ENCODE measurements at regions not wholly inside any gene's neighbourhood (a gene's known extent, or its start where the extent isn't known, plus 50 kb on each side); places are given as distances from the start of the nearest gene placed in this dataset.

GRCh38 chr2:144322379-144322778 is 197.5 kb downstream of the ZEB2 start:
- intact Hi-C loops (cut with DNase I, micrococcal nuclease) = loop anchor here (5.0 to 10.0 kb wide), 3 partner anchors 55 to 1058 kb away; no protein-coding TSS in a partner anchor
- Mint-ChIP-seq H3K4me3 (no peak overlapping the region), H3K36me3 (ENCODE audit: low read depth) (peaks cover 20% of the 10 kb centered on the region), H3K9me3 (ENCODE audit: low read depth) (peaks cover 1% of the 10 kb centered on the region), H3K27ac (peak overlapping the region; percentile 73), H3K27me3 (no peaks in the 10 kb centered on the region), H3K4me1 (peaks cover 61% of the 10 kb centered on the region)
- ATAC-seq (no peak), DNase-seq (no peak)
- ChIA-PET CTCF (interaction anchor here (0.9 kb wide), 1 partner anchor 160 kb away, joined by 3 read pairs; no protein-coding TSS in a partner anchor), POLR2A (no interaction called here)

- Mint-ChIP-seq H3K4me3 (peak overlapping the region; percentile 13), H3K4me1 (peaks cover 47% of the 10 kb centered on the region), H3K9me3 (ENCODE audit: low read depth) (peaks cover 1% of the 10 kb centered on the region), H3K36me3 (ENCODE audit: low read depth) (peaks cover 14% of the 10 kb centered on the region), H3K27ac (peak overlapping the region; percentile 71), H3K27me3 (no peaks in the 10 kb centered on the region)
- CTCF ChIA-PET = interaction anchor here (1.0 to 1.1 kb wide), 2 partner anchors 10 to 24 kb away, joined by 3 to 4 read pairs; no protein-coding TSS in a partner anchor
- ATAC-seq = peak; percentile 49
- intact Hi-C loops (cut with DNase I, micrococcal nuclease) = loop anchor here (5.0 to 10.0 kb wide), 3 partner anchors 53 to 1056 kb away; no protein-coding TSS in a partner anchor
- POLR2A ChIA-PET = interaction anchor here (0.6 kb wide), 1 partner anchor 70 kb away, joined by 3 read pairs; no protein-coding TSS in a partner anchor
- peak; percentile 70 for DNase-seq
Measured at GRCh38 chr2:144320491-144320890, 199.4 kb downstream of the ZEB2 start.

- CTCF ChIA-PET = no interaction called here
Measured at GRCh38 chr2:144317071-144317738, 202.7 kb downstream of the ZEB2 start.

GRCh38 chr2:144310889-144311608 is 208.9 kb downstream of the ZEB2 start:
- Mint-ChIP-seq H3K4me3 (no peak overlapping the region), H3K9me3 (ENCODE audit: low read depth) (peaks cover 22% of the 10 kb centered on the region), H3K36me3 (ENCODE audit: low read depth) (peaks cover 32% of the 10 kb centered on the region), H3K4me1 (peaks cover 21% of the 10 kb centered on the region), H3K27ac (no peak overlapping the region), H3K27me3 (no peaks in the 10 kb centered on the region)
- DNase-seq = no peak
- ChIA-PET CTCF (interaction anchor here (0.6 to 1.9 kb wide), 2 partner anchors 9 to 1386 kb away, joined by 3 to 4 read pairs; no protein-coding TSS in a partner anchor), POLR2A (no interaction called here)
- intact Hi-C loops (cut with DNase I, micrococcal nuclease) = no loop called here
- ATAC-seq = peak; percentile 71

More at GRCh38 chr2:144317071-144317738, 202.7 kb downstream of the ZEB2 start:
- Mint-ChIP-seq H3K36me3 (ENCODE audit: low read depth) (peaks cover 24% of the 10 kb centered on the region), H3K4me3 (no peak overlapping the region), H3K9me3 (ENCODE audit: low read depth) (peaks cover 15% of the 10 kb centered on the region), H3K4me1 (peaks cover 17% of the 10 kb centered on the region), H3K27me3 (no peaks in the 10 kb centered on the region), H3K27ac (no peak overlapping the region)
- DNase-seq (no peak), ATAC-seq (no peak)
- POLR2A ChIA-PET = no interaction called here
- intact Hi-C loops (cut with DNase I, micrococcal nuclease) = no loop called here

- ATAC-seq = peak; percentile 61
- H3K4me3 Mint-ChIP-seq = no peak overlapping the region
- POLR2A ChIA-PET = no interaction called here
- H3K4me1 Mint-ChIP-seq = peaks cover 21% of the 10 kb centered on the region
- H3K9me3 Mint-ChIP-seq (ENCODE audit: low read depth) = peaks cover 24% of the 10 kb centered on the region
- peaks cover 30% of the 10 kb centered on the region for H3K36me3 Mint-ChIP-seq (ENCODE audit: low read depth)
- DNase-seq = no peak
- intact Hi-C loops (cut with DNase I, micrococcal nuclease) = no loop called here
- H3K27me3 Mint-ChIP-seq = no peaks in the 10 kb centered on the region
- CTCF ChIA-PET = interaction anchor here (0.6 to 1.9 kb wide), 2 partner anchors 9 to 1386 kb away, joined by 3 to 4 read pairs; no protein-coding TSS in a partner anchor
- no peak overlapping the region for H3K27ac Mint-ChIP-seq
Measured at GRCh38 chr2:144310484-144310883, 209.4 kb downstream of the ZEB2 start.

GRCh38 chr2:144307711-144308110 is 212.2 kb downstream of the ZEB2 start:
- H3K9me3 Mint-ChIP-seq (ENCODE audit: low read depth) = peaks cover 14% of the 10 kb centered on the region
- DNase-seq (no peak), ATAC-seq (no peak)
- no peaks in the 10 kb centered on the region for H3K27me3 Mint-ChIP-seq
- intact Hi-C loops (cut with DNase I, micrococcal nuclease) = no loop called here
- peaks cover 19% of the 10 kb centered on the region for H3K36me3 Mint-ChIP-seq (ENCODE audit: low read depth)
- no peak overlapping the region for H3K27ac Mint-ChIP-seq
- ChIA-PET POLR2A (no interaction called here), CTCF (no interaction called here)
- H3K4me3 Mint-ChIP-seq = no peak overlapping the region
- H3K4me1 Mint-ChIP-seq = peaks cover 28% of the 10 kb centered on the region

GRCh38 chr2:144304202-144304601 is 215.7 kb downstream of the ZEB2 start:
- ChIA-PET POLR2A (no interaction called here), CTCF (no interaction called here)
- intact Hi-C loops (cut with DNase I, micrococcal nuclease) = no loop called here
- no peak overlapping the region for H3K27ac Mint-ChIP-seq
- H3K9me3 Mint-ChIP-seq (ENCODE audit: low read depth) = peaks cover 2% of the 10 kb centered on the region
- DNase-seq (no peak), ATAC-seq (peak; percentile 57)
- H3K4me3 Mint-ChIP-seq = no peak overlapping the region
- H3K36me3 Mint-ChIP-seq (ENCODE audit: low read depth) = peaks cover 4% of the 10 kb centered on the region
- peaks cover 11% of the 10 kb centered on the region for H3K4me1 Mint-ChIP-seq
- H3K27me3 Mint-ChIP-seq = no peaks in the 10 kb centered on the region

- CTCF ChIA-PET = no interaction called here
- Mint-ChIP-seq H3K4me3 (no peak overlapping the region), H3K4me1 (peaks cover 7% of the 10 kb centered on the region)
Measured at GRCh38 chr2:144300632-144301031, 219.3 kb downstream of the ZEB2 start.

GRCh38 chr2:144290276-144290675 is 229.6 kb downstream of the ZEB2 start:
- Mint-ChIP-seq H3K27ac (no peak overlapping the region), H3K4me3 (no peak overlapping the region), H3K27me3 (no peaks in the 10 kb centered on the region), H3K9me3 (ENCODE audit: low read depth) (no peaks in the 10 kb centered on the region), H3K4me1 (no peaks in the 10 kb centered on the region), H3K36me3 (ENCODE audit: low read depth) (peaks cover 2% of the 10 kb centered on the region)
- ChIA-PET POLR2A (no interaction called here), CTCF (no interaction called here)
- ATAC-seq (no peak), DNase-seq (no peak)
- intact Hi-C loops (cut with DNase I, micrococcal nuclease) = no loop called here

More at GRCh38 chr2:144300632-144301031, 219.3 kb downstream of the ZEB2 start:
- DNase-seq (no peak), ATAC-seq (no peak)
- intact Hi-C loops (cut with DNase I, micrococcal nuclease) = no loop called here
- no peak overlapping the region for H3K27ac Mint-ChIP-seq
- peaks cover 4% of the 10 kb centered on the region for H3K36me3 Mint-ChIP-seq (ENCODE audit: low read depth)
- no peaks in the 10 kb centered on the region for H3K27me3 Mint-ChIP-seq
- POLR2A ChIA-PET = no interaction called here
- no peaks in the 10 kb centered on the region for H3K9me3 Mint-ChIP-seq (ENCODE audit: low read depth)

GRCh38 chr2:144288438-144288837 is 231.5 kb downstream of the ZEB2 start:
- DNase-seq (no peak), ATAC-seq (no peak)
- no peak overlapping the region for H3K4me3 Mint-ChIP-seq
- H3K36me3 Mint-ChIP-seq (ENCODE audit: low read depth) = peaks cover 2% of the 10 kb centered on the region
- H3K27me3 Mint-ChIP-seq = no peaks in the 10 kb centered on the region
- CTCF ChIA-PET = no interaction called here
- POLR2A ChIA-PET = no interaction called here
- no peaks in the 10 kb centered on the region for H3K9me3 Mint-ChIP-seq (ENCODE audit: low read depth)
- H3K27ac Mint-ChIP-seq = no peak overlapping the region
- H3K4me1 Mint-ChIP-seq = no peaks in the 10 kb centered on the region
- intact Hi-C loops (cut with DNase I, micrococcal nuclease) = no loop called here

GRCh38 chr2:144285324-144285723 is 234.6 kb downstream of the ZEB2 start:
- Mint-ChIP-seq H3K4me3 (no peak overlapping the region), H3K36me3 (ENCODE audit: low read depth) (no peaks in the 10 kb centered on the region), H3K9me3 (ENCODE audit: low read depth) (no peaks in the 10 kb centered on the region), H3K27me3 (no peaks in the 10 kb centered on the region), H3K27ac (no peak overlapping the region), H3K4me1 (no peaks in the 10 kb centered on the region)
- ChIA-PET POLR2A (interaction anchor here (0.6 kb wide), 3 partner anchors 31 to 276 kb away, joined by 3 to 16 read pairs (median 5); no protein-coding TSS in a partner anchor), CTCF (interaction anchor here (0.6 kb wide), 1 partner anchor 207 kb away, joined by 4 read pairs; no protein-coding TSS in a partner anchor)
- no peak for DNase-seq
- intact Hi-C loops (cut with DNase I, micrococcal nuclease) = no loop called here
- ATAC-seq = no peak

- intact Hi-C loops (cut with DNase I, micrococcal nuclease) = no loop called here
- Mint-ChIP-seq H3K4me3 (no peak overlapping the region), H3K9me3 (ENCODE audit: low read depth) (no peaks in the 10 kb centered on the region), H3K4me1 (peaks cover 9% of the 10 kb centered on the region), H3K36me3 (ENCODE audit: low read depth) (no peaks in the 10 kb centered on the region), H3K27ac (no peak overlapping the region), H3K27me3 (no peaks in the 10 kb centered on the region)
- DNase-seq = no peak
- POLR2A ChIA-PET = no interaction called here
- ATAC-seq = no peak
- CTCF ChIA-PET = no interaction called here
Measured at GRCh38 chr2:144281476-144281875, 238.4 kb downstream of the ZEB2 start.

Data from activated CD4-positive, alpha-beta T cell treated with anti-CD3 and anti-CD28 coated beads for 36 hours (primary cell).